HEK293T (cell line): ENCODE measurements at regions not wholly inside any gene's neighbourhood (a gene's known extent, or its start where the extent isn't known, plus 50 kb on each side); places are given as distances from the start of the nearest gene placed in this dataset.

Source experiments
- ARNT ChIP-seq: fragments of 450-650 bp; IDR thresholded peaks from 2 replicates; pipeline ENCODE4 v1.6.1; 2017; ENCODE audit warnings: mild to moderate bottlenecking
- BHLHE40 ChIP-seq: fragments of 450-650 bp; IDR thresholded peaks from 2 replicates; pipeline ENCODE4 v1.6.1; 2016; ENCODE audit warnings: mild to moderate bottlenecking, moderate library complexity, borderline replicate concordance
- CTBP1 ChIP-seq: fragments of 450-650 bp; IDR thresholded peaks from 2 replicates; pipeline ENCODE4 v1.6.1; 2016; ENCODE audit warnings: borderline replicate concordance
- ELF4 ChIP-seq: fragments of 450-650 bp; IDR thresholded peaks from 2 replicates; pipeline ENCODE4 v1.6.1; 2017; ENCODE audit warnings: antibody characterized with exemption
- FOXA1 ChIP-seq: fragments of 450-650 bp; IDR thresholded peaks from 2 replicates; pipeline ENCODE4 v1.6.1; 2016; ENCODE audit warnings: mild to moderate bottlenecking
- FOXM1 ChIP-seq: fragments of 450-650 bp; IDR thresholded peaks from 2 replicates; pipeline ENCODE4 v1.6.1; 2017; ENCODE audit warnings: mild to moderate bottlenecking, borderline replicate concordance
- HDGF ChIP-seq: fragments of 450-650 bp; IDR thresholded peaks from 2 replicates; pipeline ENCODE4 v1.6.1; 2017; ENCODE audit warnings: antibody characterized with exemption, borderline replicate concordance
- L3MBTL2 ChIP-seq: fragments of 450-650 bp; conservative IDR thresholded peaks from 2 replicates; pipeline ENCODE4 v1.6.1; 2016; ENCODE audit warnings: mild to moderate bottlenecking
- NFRKB ChIP-seq: fragments of 450-650 bp; IDR thresholded peaks from 2 replicates; pipeline ENCODE4 v1.6.1; 2016; ENCODE audit warnings: mild to moderate bottlenecking, moderate library complexity
- PKNOX1 ChIP-seq: fragments of 450-650 bp; IDR thresholded peaks from 2 replicates; pipeline ENCODE4 v1.6.1; 2016
- SP1 ChIP-seq: fragments of 450-650 bp; IDR thresholded peaks from 2 replicates; pipeline ENCODE4 v1.6.1; 2017
- SUZ12 ChIP-seq: fragments of 450-650 bp; IDR thresholded peaks from 2 replicates; pipeline ENCODE4 v1.6.1; 2016; ENCODE audit warnings: mild to moderate bottlenecking
- TARDBP ChIP-seq: fragments of 450-650 bp; IDR thresholded peaks from 2 replicates; pipeline ENCODE4 v1.6.1; 2016

GRCh38 chr4:96895826-96896225 is 1055.9 kb downstream of the PDHA2 start:
- TF ChIP-seq ARNT: no peak
- no peak for TF ChIP-seq ELF4
- no peak for TF ChIP-seq FOXM1
- no peak for TF ChIP-seq BHLHE40
- no peak for TF ChIP-seq TARDBP
- TF ChIP-seq SP1: no peak
- TF ChIP-seq HDGF: no peak
- no peak for TF ChIP-seq PKNOX1
- TF ChIP-seq SUZ12: no peak
- no peak for TF ChIP-seq CTBP1
- no peak for TF ChIP-seq FOXA1
- TF ChIP-seq NFRKB: no peak
- TF ChIP-seq L3MBTL2: no peak
